ENCODE measurements at regions not wholly inside any gene's neighbourhood (a gene's known extent, or its start where the extent isn't known, plus 50 kb on each side); places are given as distances from the start of the nearest gene placed in this dataset.

DNA sequence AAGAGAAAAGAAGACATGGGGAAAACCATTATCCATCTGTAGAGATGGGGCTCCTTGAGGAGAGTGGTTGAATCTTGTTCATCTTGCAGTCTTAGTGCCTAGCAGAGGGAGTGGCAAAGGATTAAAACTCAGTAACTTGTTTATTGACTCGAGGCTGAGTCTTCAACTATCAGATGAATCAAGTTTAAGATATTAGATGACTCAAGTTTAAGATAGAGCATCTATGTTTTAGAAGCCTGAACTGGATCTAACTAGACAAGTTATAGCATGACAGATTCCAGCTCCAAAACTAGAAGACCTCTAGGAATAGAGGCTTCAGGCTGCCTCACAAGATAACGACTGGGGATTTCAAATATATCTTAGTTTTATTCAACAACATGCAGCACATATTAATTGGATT is 2277.2 kb upstream of the WWC1 start:
- TF ChIP-seq, protein P1, sequence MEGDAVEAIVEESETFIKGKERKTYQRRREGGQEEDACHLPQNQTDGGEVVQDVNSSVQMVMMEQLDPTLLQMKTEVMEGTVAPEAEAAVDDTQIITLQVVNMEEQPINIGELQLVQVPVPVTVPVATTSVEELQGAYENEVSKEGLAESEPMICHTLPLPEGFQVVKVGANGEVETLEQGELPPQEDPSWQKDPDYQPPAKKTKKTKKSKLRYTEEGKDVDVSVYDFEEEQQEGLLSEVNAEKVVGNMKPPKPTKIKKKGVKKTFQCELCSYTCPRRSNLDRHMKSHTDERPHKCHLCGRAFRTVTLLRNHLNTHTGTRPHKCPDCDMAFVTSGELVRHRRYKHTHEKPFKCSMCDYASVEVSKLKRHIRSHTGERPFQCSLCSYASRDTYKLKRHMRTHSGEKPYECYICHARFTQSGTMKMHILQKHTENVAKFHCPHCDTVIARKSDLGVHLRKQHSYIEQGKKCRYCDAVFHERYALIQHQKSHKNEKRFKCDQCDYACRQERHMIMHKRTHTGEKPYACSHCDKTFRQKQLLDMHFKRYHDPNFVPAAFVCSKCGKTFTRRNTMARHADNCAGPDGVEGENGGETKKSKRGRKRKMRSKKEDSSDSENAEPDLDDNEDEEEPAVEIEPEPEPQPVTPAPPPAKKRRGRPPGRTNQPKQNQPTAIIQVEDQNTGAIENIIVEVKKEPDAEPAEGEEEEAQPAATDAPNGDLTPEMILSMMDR (conservative IDR thresholded peaks at IDR 0.05), result no peak
- H3K27ac ChIP-seq, result no peak overlapping the region

DNA sequence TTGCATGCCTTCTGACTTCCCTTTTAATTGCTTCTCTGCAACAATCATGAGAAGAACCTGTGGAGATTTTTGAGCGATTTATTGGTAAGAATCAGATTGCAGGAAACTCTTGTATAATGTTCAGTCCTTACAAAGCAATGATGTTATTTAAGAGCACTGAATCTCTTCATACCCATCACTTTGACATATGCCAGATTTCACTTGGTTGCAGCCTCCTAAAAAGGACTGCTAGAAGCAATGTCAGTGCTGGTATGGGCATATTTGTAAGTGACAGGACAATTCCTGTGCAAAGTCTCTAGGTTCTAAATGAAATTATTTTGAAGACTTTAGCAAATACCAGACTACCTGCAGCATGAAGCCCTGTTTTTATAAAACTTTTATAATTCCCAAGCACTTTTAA is 2272.7 kb upstream of the WWC1 start:
- TF ChIP-seq, protein P1 (conservative IDR thresholded peaks at IDR 0.05), result no peak
- H3K27ac ChIP-seq, result no peak overlapping the region

DNA sequence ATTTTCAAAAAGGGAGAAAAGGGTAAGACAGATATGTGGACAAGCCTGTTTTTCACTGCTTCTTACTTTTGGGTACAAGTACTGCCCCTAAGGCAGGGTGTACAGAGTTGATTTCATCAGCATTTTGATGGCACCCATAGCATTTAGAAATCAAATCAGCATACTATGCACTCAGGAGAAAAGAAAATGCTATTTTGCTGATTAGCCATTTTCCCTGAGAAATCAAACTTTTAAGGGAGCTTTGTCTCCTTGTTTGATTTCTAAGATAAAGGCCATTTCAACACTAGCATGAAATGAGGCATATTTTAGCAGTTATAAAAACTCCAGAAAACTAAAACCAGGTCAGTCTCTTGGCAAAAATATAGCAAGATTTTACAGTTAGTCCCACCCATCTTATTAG is 2269.4 kb upstream of the WWC1 start:
- no peak overlapping the region for H3K27ac ChIP-seq
- TF ChIP-seq, protein P1 (conservative IDR thresholded peaks at IDR 0.05), result no peak

DNA sequence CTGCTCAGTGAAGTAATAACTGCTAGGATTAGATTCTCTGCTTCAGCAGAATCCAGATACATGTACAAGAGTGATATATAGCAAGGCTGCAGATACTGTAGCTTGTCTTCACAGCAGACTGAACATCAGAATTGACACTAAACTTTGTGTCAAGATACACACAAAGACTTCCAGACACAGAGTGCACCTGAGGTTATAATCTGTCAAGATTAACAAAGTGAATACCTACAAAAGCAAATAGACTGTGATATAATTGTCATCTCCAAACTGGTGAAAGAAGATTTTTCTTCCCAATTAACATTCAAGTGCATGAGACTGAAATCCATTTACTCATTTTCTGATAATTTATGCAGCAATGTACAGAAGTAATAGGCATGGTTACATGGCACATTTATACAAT is 2266.5 kb upstream of the WWC1 start:
- TF ChIP-seq, protein P1 (conservative IDR thresholded peaks at IDR 0.05), result no peak
- H3K27ac ChIP-seq, result no peak overlapping the region

DNA sequence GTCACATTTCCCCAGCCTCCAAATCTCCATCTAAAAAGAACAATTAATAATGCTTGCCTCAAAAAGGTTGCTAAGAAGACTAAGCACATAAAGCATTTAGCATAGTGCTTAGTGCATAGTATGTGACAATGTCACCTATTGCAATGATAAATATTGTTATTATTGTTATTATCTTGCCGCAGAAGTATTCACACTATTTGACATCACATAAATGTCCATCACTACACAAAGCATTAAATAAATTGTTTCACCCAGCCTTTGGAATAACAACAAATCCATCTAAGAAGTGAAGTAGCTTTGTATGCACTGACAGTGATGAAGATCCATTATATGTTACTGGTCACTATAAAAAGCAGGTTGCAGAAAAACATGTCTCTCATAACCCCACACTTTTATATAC is 2263.9 kb upstream of the WWC1 start:
- TF ChIP-seq, protein P1 (conservative IDR thresholded peaks at IDR 0.05), result no peak

DNA sequence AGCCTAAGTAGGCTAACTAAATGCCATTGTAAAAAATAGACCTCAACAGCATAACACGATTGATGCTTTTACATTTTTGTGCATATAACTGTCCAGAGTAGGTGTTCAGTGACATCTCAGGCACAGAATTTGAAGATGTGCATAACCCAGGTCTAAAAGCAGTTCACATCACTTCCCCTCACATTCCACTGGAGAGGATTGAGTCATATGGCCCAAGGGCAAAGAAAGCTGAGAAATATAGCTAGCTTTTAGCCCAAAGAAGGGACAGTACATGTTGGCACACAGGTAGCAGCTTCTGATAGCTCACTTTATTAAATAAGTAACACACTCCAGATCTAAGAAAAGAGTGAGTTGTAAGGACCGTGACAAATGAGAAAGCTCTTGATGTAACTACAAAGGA is 2259.5 kb upstream of the WWC1 start:
- H3K27ac ChIP-seq, result no peak overlapping the region
- TF ChIP-seq, protein P1 (conservative IDR thresholded peaks at IDR 0.05), result no peak

More for the DNA sequence above, 2263.9 kb upstream of the WWC1 start:
- no peak overlapping the region for H3K27ac ChIP-seq

DNA sequence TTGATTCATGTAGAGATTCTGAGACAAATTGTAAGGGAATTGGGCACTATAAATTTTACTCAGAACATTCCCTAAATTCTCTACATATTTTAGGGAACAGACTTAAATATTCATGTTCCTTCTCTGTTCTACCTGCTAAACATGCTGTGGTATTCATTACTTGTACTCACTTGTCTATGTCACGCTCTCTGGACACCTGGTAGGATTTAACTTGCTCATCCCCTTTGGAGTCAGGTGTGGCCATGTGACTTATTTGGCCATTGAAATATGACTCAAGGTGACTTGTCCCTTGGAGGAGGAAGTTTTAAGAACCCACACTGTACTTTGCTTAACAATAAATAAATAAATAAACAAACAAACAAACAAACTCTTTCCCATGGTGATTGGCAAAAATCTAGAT is 2258.8 kb upstream of the WWC1 start:
- no peak overlapping the region for H3K27ac ChIP-seq
- TF ChIP-seq, protein P1 (conservative IDR thresholded peaks at IDR 0.05), result no peak

DNA sequence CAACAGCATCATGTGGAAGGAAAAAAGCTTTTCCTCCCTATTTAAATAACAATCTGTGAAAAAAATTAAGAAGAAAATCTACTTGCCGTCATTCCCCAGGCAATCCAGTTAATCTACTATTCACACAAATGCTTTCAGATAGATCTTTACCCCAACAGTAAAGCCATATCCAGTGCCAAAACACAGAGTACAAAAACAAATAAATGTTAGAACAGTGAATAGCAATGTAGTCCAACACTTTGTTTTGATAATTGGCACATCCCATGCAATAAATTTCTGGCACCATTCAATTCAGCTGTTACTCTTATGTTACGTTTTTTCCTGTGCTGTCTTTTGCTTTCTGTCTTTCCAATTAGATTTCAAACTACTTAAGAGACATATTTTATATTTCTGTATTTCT is 2245.5 kb upstream of the WWC1 start:
- TF ChIP-seq, protein P1 (conservative IDR thresholded peaks at IDR 0.05), result no peak
- peak overlapping the region; percentile 48 for H3K27ac ChIP-seq
